Esophagus muscularis mucosa (tissue), 4 donors: ENCODE measurements at regions not wholly inside any gene's neighbourhood (a gene's known extent, or its start where the extent isn't known, plus 50 kb on each side); places are given as distances from the start of the nearest gene placed in this dataset.

Experiments
- CTCF ChIP-seq, 3 experiments: fragments of 200-600 bp in 2 of 3; fragments of 450-650 bp in 1 of 3; sonication (generic) in 2 of 3; IDR thresholded peaks; one replicate each; pipeline ENCODE4 v1.5.1; 2017 to 2019; ENCODE audit warnings: antibody characterized with exemption in 3 of 3, mild to moderate bottlenecking in 2 of 3, moderate library complexity in 1 of 3
- EP300 ChIP-seq: sonication (generic); formaldehyde crosslinking; IDR thresholded peaks from one replicate; pipeline ENCODE4 v1.6.1; 2017; ENCODE audit warnings: antibody characterized with exemption
- POLR2A ChIP-seq: fragments of 450-650 bp; IDR thresholded peaks from one replicate; pipeline ENCODE4 v1.6.1; 2017; ENCODE audit warnings: antibody characterized with exemption, moderate library complexity, mild to moderate bottlenecking, low read depth
- POLR2AphosphoS5 ChIP-seq, 2 donors: sonication (generic); formaldehyde crosslinking; IDR thresholded peaks; one replicate each; pipeline ENCODE4 v1.6.1; 2017; ENCODE audit warnings: antibody characterized with exemption in 2 of 2

- TF ChIP-seq POLR2A: no peak
- TF ChIP-seq POLR2AphosphoS5 (IDR thresholded peaks at IDR 0.05): no peak
- no peak for TF ChIP-seq CTCF (IDR thresholded peaks at IDR 0.05)
- no peak for TF ChIP-seq EP300
Observed at GRCh38 chr22:48856308-48856615, 971.4 kb downstream of the BRD1 start.
